ENCODE measurements at regions not wholly inside any gene's neighbourhood (a gene's known extent, or its start where the extent isn't known, plus 50 kb on each side); places are given as distances from the start of the nearest gene placed in this dataset.
"Not testable (repeated sequence)": the region's sequence is repeated elsewhere in the genome, so short reads cannot be mapped to it uniquely, and the experiment has no call there.

GRCh38 chr2:185578322-185578721 is 160.3 kb upstream of the FSIP2 start:
- H3K36me3 Mint-ChIP-seq = no peaks in the 10 kb centered on the region
- no peak for TF ChIP-seq CTCF (IDR thresholded peaks at IDR 0.05)
- TF ChIP-seq EZH2phosphoT487 (IDR thresholded peaks at IDR 0.05) = no peak
- no peak for TF ChIP-seq EZH2 (IDR thresholded peaks at IDR 0.05)
- H3F3A ChIP-seq (ENCODE audit: low read depth) = no peaks in the 10 kb centered on the region
- H3K27me3 Mint-ChIP-seq (ENCODE audit: insufficient read depth, low read depth) = no peaks in the 10 kb centered on the region
- peaks cover 5% of the 10 kb centered on the region for H3K36me3 ChIP-seq
- peaks cover 7% of the 10 kb centered on the region for H3K4me1 Mint-ChIP-seq
- H3K27ac ChIP-seq = no peak overlapping the region
- no peaks in the 10 kb centered on the region for H3K9me3 Mint-ChIP-seq
- H3K4me3 Mint-ChIP-seq = no peak overlapping the region
- H3K79me2 ChIP-seq (ENCODE audit: low read depth) = no peaks in the 10 kb centered on the region
- no peaks in the 10 kb centered on the region for H3K27me3 ChIP-seq
- H3K4me2 ChIP-seq = no peak overlapping the region
- H4K20me1 ChIP-seq (ENCODE audit: low read depth) = no peaks in the 10 kb centered on the region
- no peak for DNase-seq (ENCODE audit: low spot score)
- H2AFZ ChIP-seq (replicated peaks) = no peak overlapping the region
- H3K9ac ChIP-seq = no peak overlapping the region
- no peaks in the 10 kb centered on the region for H3K4me1 ChIP-seq
- H3K27ac Mint-ChIP-seq = no peak overlapping the region
- no peaks in the 10 kb centered on the region for H3K9me3 ChIP-seq (ENCODE audit: low read depth)
- no peak overlapping the region for H3K4me3 ChIP-seq

GRCh38 chr2:185583058-185583816 is 155.4 kb upstream of the FSIP2 start:
- H3K4me1 ChIP-seq = no peaks in the 10 kb centered on the region
- H2AFZ ChIP-seq (replicated peaks) = no peak overlapping the region
- H3K4me3 ChIP-seq = no peak overlapping the region
- peaks cover 5% of the 10 kb centered on the region for H3K36me3 ChIP-seq
- Mint-ChIP-seq H3K36me3 (peaks cover 7% of the 10 kb centered on the region), H3K9me3 (peaks cover 13% of the 10 kb centered on the region), H3K27ac (no peak overlapping the region), H3K4me1 (peaks cover 7% of the 10 kb centered on the region), H3K4me3 (no peak overlapping the region), H3K27me3 (ENCODE audit: insufficient read depth, low read depth) (no peaks in the 10 kb centered on the region)
- H3F3A ChIP-seq (ENCODE audit: low read depth) = no peaks in the 10 kb centered on the region
- no peak for DNase-seq (ENCODE audit: low spot score)
- H3K9ac ChIP-seq = no peak overlapping the region
- H3K4me2 ChIP-seq = no peak overlapping the region
- H3K27me3 ChIP-seq = no peaks in the 10 kb centered on the region
- no peak overlapping the region for H3K27ac ChIP-seq
- no peaks in the 10 kb centered on the region for H4K20me1 ChIP-seq (ENCODE audit: low read depth)
- no peaks in the 10 kb centered on the region for H3K79me2 ChIP-seq (ENCODE audit: low read depth)
- TF ChIP-seq EZH2phosphoT487 (IDR thresholded peaks at IDR 0.05) (no peak), EZH2 (IDR thresholded peaks at IDR 0.05) (no peak), CTCF (IDR thresholded peaks at IDR 0.05) (no peak)
- H3K9me3 ChIP-seq (ENCODE audit: low read depth) = peaks cover 4% of the 10 kb centered on the region

GRCh38 chr2:185585165-185585564 is 153.4 kb upstream of the FSIP2 start:
- not testable (repeated sequence) for H3K9ac ChIP-seq; H3K27ac ChIP-seq; H4K20me1 ChIP-seq (ENCODE audit: low read depth); H2AFZ ChIP-seq (replicated peaks); DNase-seq (ENCODE audit: low spot score); H3F3A ChIP-seq (ENCODE audit: low read depth); H3K27ac Mint-ChIP-seq; H3K9me3 ChIP-seq (ENCODE audit: low read depth); H3K4me1 ChIP-seq; H3K27me3 Mint-ChIP-seq (ENCODE audit: insufficient read depth, low read depth); H3K4me3 Mint-ChIP-seq; H3K4me2 ChIP-seq; H3K36me3 Mint-ChIP-seq; H3K4me1 Mint-ChIP-seq; H3K4me3 ChIP-seq; H3K79me2 ChIP-seq (ENCODE audit: low read depth); H3K27me3 ChIP-seq; H3K36me3 ChIP-seq
- H3K9me3 Mint-ChIP-seq = peaks cover 18% of the 10 kb centered on the region

- H3K27me3 ChIP-seq; H3K27ac Mint-ChIP-seq; H3K4me1 Mint-ChIP-seq; DNase-seq (ENCODE audit: low spot score); H3K4me3 ChIP-seq; H3K9ac ChIP-seq; H3K36me3 Mint-ChIP-seq; H3K4me2 ChIP-seq; H3K4me3 Mint-ChIP-seq; H3K79me2 ChIP-seq (ENCODE audit: low read depth); H2AFZ ChIP-seq (replicated peaks); H3F3A ChIP-seq (ENCODE audit: low read depth); H3K4me1 ChIP-seq; H3K27me3 Mint-ChIP-seq (ENCODE audit: insufficient read depth, low read depth); H3K36me3 ChIP-seq; H3K9me3 ChIP-seq (ENCODE audit: low read depth); H3K27ac ChIP-seq; H4K20me1 ChIP-seq (ENCODE audit: low read depth): not testable (repeated sequence)
- peaks cover 17% of the 10 kb centered on the region for H3K9me3 Mint-ChIP-seq
Observed at GRCh38 chr2:185591276-185591675, 147.3 kb upstream of the FSIP2 start.
